Ascending aorta (tissue), 2 donors: ENCODE measurements at regions not wholly inside any gene's neighbourhood (a gene's known extent, or its start where the extent isn't known, plus 50 kb on each side); places are given as distances from the start of the nearest gene placed in this dataset.

Source experiments
- DNase-seq, 2 donors: peaks; one replicate each; pipeline ENCODE4 v3.0.0-alpha.2; 2019; ENCODE audit warnings: low spot score in 2 of 2
- H3K27ac ChIP-seq, 2 donors: fragments of 200-600 bp; sonication (generic); one replicate each; pipeline ENCODE4 v1.5.1; 2016 to 2017; ENCODE audit warnings: mild to moderate bottlenecking in 1 of 2
- H3K27me3 ChIP-seq: fragments of 200-600 bp; sonication (generic); one replicate; pipeline ENCODE4 v1.5.1; 2017
- H3K36me3 ChIP-seq, 2 donors: fragments of 200-600 bp; sonication (generic); one replicate each; pipeline ENCODE4 v1.5.1; 2016
- H3K4me1 ChIP-seq, 2 donors: fragments of 200-600 bp; sonication (generic); one replicate each; pipeline ENCODE4 v1.5.1; 2016 to 2017; ENCODE audit warnings: mild to moderate bottlenecking in 1 of 2
- H3K4me3 ChIP-seq, 2 donors: fragments of 200-600 bp; sonication (generic); one replicate each; pipeline ENCODE4 v1.5.1; 2016 to 2017; ENCODE audit warnings: mild to moderate bottlenecking in 1 of 2
- H3K9me3 ChIP-seq, 2 donors: fragments of 200-600 bp; sonication (generic); one replicate each; pipeline ENCODE4 v1.5.1; 2016
- CTCF ChIP-seq, 3 experiments: fragments of 200-600 bp in 2 of 3; fragments of 450-650 bp in 1 of 3; sonication (generic) in 2 of 3; IDR thresholded peaks; one replicate each; pipeline ENCODE4 v1.5.1; 2016 to 2019; ENCODE audit warnings: antibody characterized with exemption in 3 of 3, mild to moderate bottlenecking in 1 of 3, moderate library complexity in 1 of 3
- intact Hi-C: fragments of 100-400 bp; cut with DNase I; formaldehyde crosslinking; loops from one replicate; pipeline ENCODE4 v1.15.1; 2023

- Histone ChIP-seq H3K36me3 (no peaks in the 10 kb centered on the region), H3K4me1 (no peaks in the 10 kb centered on the region), H3K4me3 (no peak overlapping the region), H3K27ac (no peak overlapping the region), H3K9me3 (no peaks in the 10 kb centered on the region), H3K27me3 (no peaks in the 10 kb centered on the region)
- no peak for DNase-seq
- intact Hi-C loops = no loop called here
- no peak for TF ChIP-seq CTCF (IDR thresholded peaks at IDR 0.05)
Observed at GRCh38 chr10:125567529-125567928, 115.4 kb downstream of the TEX36 start.

- Histone ChIP-seq H3K36me3 (no peaks in the 10 kb centered on the region), H3K4me3 (no peak overlapping the region), H3K27me3 (no peaks in the 10 kb centered on the region), H3K9me3 (no peaks in the 10 kb centered on the region), H3K4me1 (no peaks in the 10 kb centered on the region), H3K27ac (no peak overlapping the region)
- intact Hi-C loops = no loop called here
- TF ChIP-seq CTCF (IDR thresholded peaks at IDR 0.05) = no peak
- DNase-seq = no peak
Observed at GRCh38 chr10:125565046-125565445, 117.9 kb downstream of the TEX36 start.

GRCh38 chr10:125564570-125564969, 118.4 kb downstream of the TEX36 start:
- no peak for TF ChIP-seq CTCF (IDR thresholded peaks at IDR 0.05)
- Histone ChIP-seq H3K27ac (no peak overlapping the region), H3K27me3 (no peaks in the 10 kb centered on the region), H3K4me3 (no peak overlapping the region), H3K9me3 (no peaks in the 10 kb centered on the region), H3K36me3 (no peaks in the 10 kb centered on the region), H3K4me1 (no peaks in the 10 kb centered on the region)
- DNase-seq = no peak
- intact Hi-C loops = no loop called here

- no peaks in the 10 kb centered on the region for H3K9me3 ChIP-seq
- H3K27me3 ChIP-seq = no peaks in the 10 kb centered on the region
- no peak for DNase-seq
- intact Hi-C loops = no loop called here
- no peak overlapping the region for H3K4me3 ChIP-seq
- no peak for TF ChIP-seq CTCF (IDR thresholded peaks at IDR 0.05)
- H3K36me3 ChIP-seq = no peaks in the 10 kb centered on the region
- H3K27ac ChIP-seq = no peak overlapping the region
- H3K4me1 ChIP-seq = no peaks in the 10 kb centered on the region
Observed at GRCh38 chr10:125562737-125563136, 120.2 kb downstream of the TEX36 start.

- no peaks in the 10 kb centered on the region for H3K27me3 ChIP-seq
- DNase-seq = no peak
Observed at GRCh38 chr10:125560947-125561346, 122.0 kb downstream of the TEX36 start.

More at GRCh38 chr10:125560947-125561346, 122.0 kb downstream of the TEX36 start:
- H3K36me3 ChIP-seq = no peaks in the 10 kb centered on the region
- TF ChIP-seq CTCF (IDR thresholded peaks at IDR 0.05) = no peak
- H3K27ac ChIP-seq = no peak overlapping the region
- H3K9me3 ChIP-seq = no peaks in the 10 kb centered on the region
- H3K4me3 ChIP-seq = no peak overlapping the region
- intact Hi-C loops = no loop called here
- no peaks in the 10 kb centered on the region for H3K4me1 ChIP-seq
